Fibroblast of upper back skin (primary cell): ENCODE measurements at regions not wholly inside any gene's neighbourhood (a gene's known extent, or its start where the extent isn't known, plus 50 kb on each side); places are given as distances from the start of the nearest gene placed in this dataset.

Experiments
- DNase-seq: peaks from one replicate; pipeline ENCODE4 v3.0.0-alpha.2; 2013

GRCh38 chr1:166221316-166221715 is 54.5 kb upstream of the FAM78B start:
- DNase-seq: no peak

- no peak for DNase-seq
Measured at GRCh38 chr1:166233750-166234366, 67.1 kb upstream of the FAM78B start.

- DNase-seq: no peak
Measured at GRCh38 chr1:166235728-166236127, 68.9 kb upstream of the FAM78B start.

- DNase-seq: no peak
Measured at GRCh38 chr1:166237675-166238074, 70.9 kb upstream of the FAM78B start.

- no peak for DNase-seq
Measured at GRCh38 chr1:166253076-166253779, 86.4 kb upstream of the FAM78B start.

GRCh38 chr1:166258017-166258416 is 91.2 kb upstream of the FAM78B start:
- DNase-seq: no peak

GRCh38 chr1:166261511-166261910 is 94.7 kb upstream of the FAM78B start:
- DNase-seq: no peak

- no peak for DNase-seq
Measured at GRCh38 chr1:166270476-166271150, 103.8 kb upstream of the FAM78B start.

GRCh38 chr1:166271151-166271538 is 104.3 kb upstream of the FAM78B start:
- no peak for DNase-seq

- no peak for DNase-seq
Measured at GRCh38 chr1:166272155-166272554, 105.4 kb upstream of the FAM78B start.

GRCh38 chr1:166272851-166273250 is 106.0 kb upstream of the FAM78B start:
- DNase-seq: no peak

GRCh38 chr1:166273618-166274017 is 106.8 kb upstream of the FAM78B start:
- DNase-seq: no peak

GRCh38 chr1:166282391-166283137 is 115.8 kb upstream of the FAM78B start:
- no peak for DNase-seq

GRCh38 chr1:166283190-166283589 is 116.4 kb upstream of the FAM78B start:
- DNase-seq: no peak

GRCh38 chr1:166283600-166283999 is 116.8 kb upstream of the FAM78B start:
- no peak for DNase-seq

- DNase-seq: no peak
Measured at GRCh38 chr1:166289309-166290050, 122.7 kb upstream of the FAM78B start.

- DNase-seq: no peak
Measured at GRCh38 chr1:166295656-166296055, 128.9 kb upstream of the FAM78B start.

- no peak for DNase-seq
Measured at GRCh38 chr1:166297993-166298392, 131.2 kb upstream of the FAM78B start.

- DNase-seq: no peak
Measured at GRCh38 chr1:166300767-166301166, 134.0 kb upstream of the FAM78B start.

GRCh38 chr1:166302989-166303758 is 136.4 kb upstream of the FAM78B start:
- no peak for DNase-seq

- no peak for DNase-seq
Measured at GRCh38 chr1:166304131-166304530, 137.3 kb upstream of the FAM78B start.

- DNase-seq: no peak
Measured at GRCh38 chr1:166305371-166305770, 138.6 kb upstream of the FAM78B start.
